ENCODE measurements at regions not wholly inside any gene's neighbourhood (a gene's known extent, or its start where the extent isn't known, plus 50 kb on each side); places are given as distances from the start of the nearest gene placed in this dataset.

DNA sequence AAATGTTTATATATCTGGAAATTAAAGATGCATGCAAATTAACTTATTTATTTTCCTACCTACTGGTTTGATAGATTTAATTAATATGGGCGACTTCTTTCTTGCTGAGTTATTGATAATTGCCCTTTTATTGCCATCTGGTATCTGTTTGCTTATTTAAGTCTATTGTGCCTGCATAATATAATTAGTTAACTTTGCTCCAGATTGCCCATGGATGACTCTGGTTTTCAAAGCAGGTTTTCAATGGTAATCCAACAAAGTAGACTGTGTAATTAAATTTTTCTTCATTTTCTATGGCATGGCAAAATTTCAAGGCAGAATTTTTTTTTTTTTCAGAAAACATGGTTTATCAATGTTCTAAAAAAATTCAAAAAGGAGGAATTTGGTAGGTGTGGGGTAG, 1092.0 kb downstream of the GRIK2 start:
- H3K9me3 ChIP-seq (replicated peaks; ENCODE audit: control insufficient read depth, insufficient read depth, low read depth, low read length), result 0 out of 2 replicates have a peak, but pooled peaks cover under 1% of the 10 kb centered on the region
- no peak overlapping the region for H2AFZ ChIP-seq (ENCODE audit: low read depth, low read length)
- no peaks in the 10 kb centered on the region for H4K20me1 ChIP-seq (replicated peaks; ENCODE audit: control insufficient read depth, insufficient read depth, low read length)
- H3K9me1 ChIP-seq (ENCODE audit: control insufficient read depth, insufficient read depth, low read length), result no peaks in the 10 kb centered on the region
- 0% methylated on average over 1 of the region's 1 CpG for WGBS (ENCODE audit: insufficient coverage, low coverage, missing lambda C conversion rate)
- H3K4me3 ChIP-seq, result no peak overlapping the region
- DNase-seq (ENCODE audit: extremely low read depth in 1 of 4, low spot score in 3 of 4) (no peak), ATAC-seq (no peak), FAIRE-seq (no peak)
- intact Hi-C loops (cut with micrococcal nuclease) (no loop called here), in situ Hi-C loops (cut with MboI) (no loop called here)
- H3K79me2 ChIP-seq (ENCODE audit: control insufficient read depth, insufficient read depth, low read length), result no peaks in the 10 kb centered on the region
- no peaks in the 10 kb centered on the region for H3K27me3 ChIP-seq (ENCODE audit: control insufficient read depth in 2 of 2, insufficient read depth in 2 of 2, low read length in 2 of 2)
- no peaks in the 10 kb centered on the region for H3K4me1 ChIP-seq (replicated peaks in 1 of 2; ENCODE audit: control insufficient read depth in 2 of 2, insufficient read depth in 2 of 2, low read length in 2 of 2)
- no peak overlapping the region for H3K27ac ChIP-seq (ENCODE audit: extremely low read depth, low read depth, low read length)
- POLR2A ChIA-PET, result no interaction called here
- H3K9ac ChIP-seq (ENCODE audit: insufficient read depth in 1 of 2, low read depth in 2 of 2, low read length in 2 of 2), result no peak overlapping the region
- TF ChIP-seq RUNX1 (IDR thresholded peaks at IDR 0.05; ENCODE audit: low read depth), result no peak
- TF ChIP-seq SIN3A (IDR thresholded peaks at IDR 0.05; ENCODE audit: borderline replicate concordance in 2 of 2, control insufficient read depth in 1 of 2, low read depth in 2 of 2, low read length in 2 of 2), result no peak
- TF ChIP-seq GABPB1 (CRISPR knock-in tag; IDR thresholded peaks at IDR 0.05), result no peak
- TF ChIP-seq ZKSCAN1 (IDR thresholded peaks at IDR 0.05; ENCODE audit: low read depth, low read length), result no peak
- no peak for TF ChIP-seq SOX6 (IDR thresholded peaks at IDR 0.05)
- TF ChIP-seq, protein P1, sequence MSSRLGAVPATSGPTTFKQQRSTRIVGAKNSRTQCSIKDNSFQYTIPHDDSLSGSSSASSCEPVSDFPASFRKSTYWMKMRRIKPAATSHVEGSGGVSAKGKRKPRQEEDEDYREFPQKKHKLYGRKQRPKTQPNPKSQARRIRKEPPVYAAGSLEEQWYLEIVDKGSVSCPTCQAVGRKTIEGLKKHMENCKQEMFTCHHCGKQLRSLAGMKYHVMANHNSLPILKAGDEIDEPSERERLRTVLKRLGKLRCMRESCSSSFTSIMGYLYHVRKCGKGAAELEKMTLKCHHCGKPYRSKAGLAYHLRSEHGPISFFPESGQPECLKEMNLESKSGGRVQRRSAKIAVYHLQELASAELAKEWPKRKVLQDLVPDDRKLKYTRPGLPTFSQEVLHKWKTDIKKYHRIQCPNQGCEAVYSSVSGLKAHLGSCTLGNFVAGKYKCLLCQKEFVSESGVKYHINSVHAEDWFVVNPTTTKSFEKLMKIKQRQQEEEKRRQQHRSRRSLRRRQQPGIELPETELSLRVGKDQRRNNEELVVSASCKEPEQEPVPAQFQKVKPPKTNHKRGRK (tag; IDR thresholded peaks at IDR 0.05), result no peak
- TF ChIP-seq ZNF212 (CRISPR knock-in tag; IDR thresholded peaks at IDR 0.05), result no peak
- no peak for TF ChIP-seq NUFIP1 (IDR thresholded peaks at IDR 0.05; ENCODE audit: partially characterized antibody)
- no peak for TF ChIP-seq ZNF780A (CRISPR knock-in tag; IDR thresholded peaks at IDR 0.05)
- no peak for TF ChIP-seq NFYB (IDR thresholded peaks at IDR 0.05; ENCODE audit: extremely low read depth, insufficient read length)
- no peak for TF ChIP-seq PHF21A (IDR thresholded peaks at IDR 0.05; ENCODE audit: borderline replicate concordance, low read depth)
- no peak for TF ChIP-seq CAMTA2 (CRISPR knock-in tag; conservative IDR thresholded peaks at IDR 0.05)
- no peak for TF ChIP-seq TEAD2 (tag; IDR thresholded peaks at IDR 0.05)
- TF ChIP-seq POLR2B (IDR thresholded peaks at IDR 0.05; ENCODE audit: low read depth, partially characterized antibody), result no peak
- no peak for TF ChIP-seq E2F3 (CRISPR knock-in tag; IDR thresholded peaks at IDR 0.05)
- TF ChIP-seq, protein P2, sequence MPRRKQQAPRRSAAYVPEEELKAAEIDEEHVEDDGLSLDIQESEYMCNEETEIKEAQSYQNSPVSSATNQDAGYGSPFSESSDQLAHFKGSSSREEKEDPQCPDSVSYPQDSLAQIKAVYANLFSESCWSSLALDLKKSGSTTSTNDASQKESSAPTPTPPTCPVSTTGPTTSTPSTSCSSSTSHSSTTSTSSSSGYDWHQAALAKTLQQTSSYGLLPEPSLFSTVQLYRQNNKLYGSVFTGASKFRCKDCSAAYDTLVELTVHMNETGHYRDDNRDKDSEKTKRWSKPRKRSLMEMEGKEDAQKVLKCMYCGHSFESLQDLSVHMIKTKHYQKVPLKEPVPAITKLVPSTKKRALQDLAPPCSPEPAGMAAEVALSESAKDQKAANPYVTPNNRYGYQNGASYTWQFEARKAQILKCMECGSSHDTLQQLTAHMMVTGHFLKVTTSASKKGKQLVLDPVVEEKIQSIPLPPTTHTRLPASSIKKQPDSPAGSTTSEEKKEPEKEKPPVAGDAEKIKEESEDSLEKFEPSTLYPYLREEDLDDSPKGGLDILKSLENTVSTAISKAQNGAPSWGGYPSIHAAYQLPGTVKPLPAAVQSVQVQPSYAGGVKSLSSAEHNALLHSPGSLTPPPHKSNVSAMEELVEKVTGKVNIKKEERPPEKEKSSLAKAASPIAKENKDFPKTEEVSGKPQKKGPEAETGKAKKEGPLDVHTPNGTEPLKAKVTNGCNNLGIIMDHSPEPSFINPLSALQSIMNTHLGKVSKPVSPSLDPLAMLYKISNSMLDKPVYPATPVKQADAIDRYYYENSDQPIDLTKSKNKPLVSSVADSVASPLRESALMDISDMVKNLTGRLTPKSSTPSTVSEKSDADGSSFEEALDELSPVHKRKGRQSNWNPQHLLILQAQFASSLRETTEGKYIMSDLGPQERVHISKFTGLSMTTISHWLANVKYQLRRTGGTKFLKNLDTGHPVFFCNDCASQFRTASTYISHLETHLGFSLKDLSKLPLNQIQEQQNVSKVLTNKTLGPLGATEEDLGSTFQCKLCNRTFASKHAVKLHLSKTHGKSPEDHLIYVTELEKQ (CRISPR knock-in tag; IDR thresholded peaks at IDR 0.05), result no peak
- TF ChIP-seq, protein P3, sequence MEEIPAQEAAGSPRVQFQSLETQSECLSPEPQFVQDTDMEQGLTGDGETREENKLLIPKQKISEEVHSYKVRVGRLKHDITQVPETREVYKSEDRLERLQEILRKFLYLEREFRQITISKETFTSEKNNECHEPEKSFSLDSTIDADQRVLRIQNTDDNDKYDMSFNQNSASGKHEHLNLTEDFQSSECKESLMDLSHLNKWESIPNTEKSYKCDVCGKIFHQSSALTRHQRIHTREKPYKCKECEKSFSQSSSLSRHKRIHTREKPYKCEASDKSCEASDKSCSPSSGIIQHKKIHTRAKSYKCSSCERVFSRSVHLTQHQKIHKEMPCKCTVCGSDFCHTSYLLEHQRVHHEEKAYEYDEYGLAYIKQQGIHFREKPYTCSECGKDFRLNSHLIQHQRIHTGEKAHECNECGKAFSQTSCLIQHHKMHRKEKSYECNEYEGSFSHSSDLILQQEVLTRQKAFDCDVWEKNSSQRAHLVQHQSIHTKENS (CRISPR knock-in tag; IDR thresholded peaks at IDR 0.05), result no peak
- TF ChIP-seq, protein P4, sequence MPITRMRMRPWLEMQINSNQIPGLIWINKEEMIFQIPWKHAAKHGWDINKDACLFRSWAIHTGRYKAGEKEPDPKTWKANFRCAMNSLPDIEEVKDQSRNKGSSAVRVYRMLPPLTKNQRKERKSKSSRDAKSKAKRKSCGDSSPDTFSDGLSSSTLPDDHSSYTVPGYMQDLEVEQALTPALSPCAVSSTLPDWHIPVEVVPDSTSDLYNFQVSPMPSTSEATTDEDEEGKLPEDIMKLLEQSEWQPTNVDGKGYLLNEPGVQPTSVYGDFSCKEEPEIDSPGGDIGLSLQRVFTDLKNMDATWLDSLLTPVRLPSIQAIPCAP (CRISPR knock-in tag; IDR thresholded peaks at IDR 0.05; ENCODE audit: borderline replicate concordance), result no peak
- H3K4me2 ChIP-seq (ENCODE audit: insufficient read depth, low read length), result no peak overlapping the region
- CTCF ChIA-PET (ENCODE audit: low intra/inter-chr PET ratio), result no interaction called here
- BruUV-seq (replicated peaks), result no TSS peak
- H3K36me3 ChIP-seq (ENCODE audit: control insufficient read depth, insufficient read depth, low read length), result no peaks in the 10 kb centered on the region
